OCI-LY3 (cell line): ENCODE measurements at regions not wholly inside any gene's neighbourhood (a gene's known extent, or its start where the extent isn't known, plus 50 kb on each side); places are given as distances from the start of the nearest gene placed in this dataset.

Experiments
- EZH2phosphoT487 ChIP-seq: fragments of 200-600 bp; shearing (Covaris generic); IDR thresholded peaks from 2 replicates; pipeline ENCODE4 v1.6.1; 2018; ENCODE audit warnings: antibody characterized with exemption, mixed run types, low read depth
- TF ChIP-seq, protein P1 (sequence below): fragments of 200-600, 300-600 bp; sonication (generic); IDR thresholded peaks from 2 replicates; pipeline ENCODE4 v1.5.1; 2014; ENCODE audit warnings: antibody characterized with exemption, low read length, low read depth

GRCh38 chr15:35705030-35705883, 159.3 kb upstream of the DPH6 start:
- TF ChIP-seq, protein P1, sequence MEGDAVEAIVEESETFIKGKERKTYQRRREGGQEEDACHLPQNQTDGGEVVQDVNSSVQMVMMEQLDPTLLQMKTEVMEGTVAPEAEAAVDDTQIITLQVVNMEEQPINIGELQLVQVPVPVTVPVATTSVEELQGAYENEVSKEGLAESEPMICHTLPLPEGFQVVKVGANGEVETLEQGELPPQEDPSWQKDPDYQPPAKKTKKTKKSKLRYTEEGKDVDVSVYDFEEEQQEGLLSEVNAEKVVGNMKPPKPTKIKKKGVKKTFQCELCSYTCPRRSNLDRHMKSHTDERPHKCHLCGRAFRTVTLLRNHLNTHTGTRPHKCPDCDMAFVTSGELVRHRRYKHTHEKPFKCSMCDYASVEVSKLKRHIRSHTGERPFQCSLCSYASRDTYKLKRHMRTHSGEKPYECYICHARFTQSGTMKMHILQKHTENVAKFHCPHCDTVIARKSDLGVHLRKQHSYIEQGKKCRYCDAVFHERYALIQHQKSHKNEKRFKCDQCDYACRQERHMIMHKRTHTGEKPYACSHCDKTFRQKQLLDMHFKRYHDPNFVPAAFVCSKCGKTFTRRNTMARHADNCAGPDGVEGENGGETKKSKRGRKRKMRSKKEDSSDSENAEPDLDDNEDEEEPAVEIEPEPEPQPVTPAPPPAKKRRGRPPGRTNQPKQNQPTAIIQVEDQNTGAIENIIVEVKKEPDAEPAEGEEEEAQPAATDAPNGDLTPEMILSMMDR = no peak
- no peak for TF ChIP-seq EZH2phosphoT487
